ENCODE measurements at regions not wholly inside any gene's neighbourhood (a gene's known extent, or its start where the extent isn't known, plus 50 kb on each side); places are given as distances from the start of the nearest gene placed in this dataset.

DNA sequence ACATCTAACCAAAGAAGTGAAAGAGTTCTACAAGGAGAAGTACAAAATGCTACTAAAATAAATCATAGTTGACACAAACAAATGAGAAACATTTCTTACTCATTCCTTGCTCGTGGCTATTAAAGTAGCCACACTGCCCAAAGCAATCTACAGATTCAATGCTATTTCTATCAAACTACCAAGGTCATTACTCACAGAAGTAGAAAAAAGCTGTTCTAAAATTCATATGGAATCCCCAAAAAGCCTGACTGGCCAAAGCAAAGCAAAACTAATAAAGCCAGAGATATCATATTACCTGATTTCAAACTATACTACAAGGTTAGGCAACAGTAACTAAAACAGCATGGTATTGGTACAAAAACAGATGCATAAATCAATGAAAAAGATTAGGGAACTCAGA, 305.6 kb downstream of the RPAP3 start:
- Histone ChIP-seq H3K27ac (ENCODE audit: low read depth in 2 of 2, low read length in 1 of 2) (no peak overlapping the region), H2AFZ (ENCODE audit: low read depth) (no peak overlapping the region), H3F3A (replicated peaks; ENCODE audit: insufficient read depth) (no peaks in the 10 kb centered on the region), H3K9me2 (no peaks in the 10 kb centered on the region), H3K79me2 (ENCODE audit: insufficient read depth) (no peaks in the 10 kb centered on the region), H3K9ac (no peak overlapping the region), H3K27me3 (ENCODE audit: insufficient read depth) (peaks cover 8% of the 10 kb centered on the region; the same call in 1 of the 2 replicates), H3K36me3 (replicated peaks in 1 of 2; ENCODE audit: control insufficient read depth in 1 of 2, insufficient read depth in 2 of 2, low read length in 1 of 2) (no peaks in the 10 kb centered on the region), H3K4me1 (ENCODE audit: control insufficient read depth in 1 of 2, insufficient read depth in 2 of 2, low read depth in 1 of 2, low read length in 1 of 2) (peaks cover 0 to 3% of the 10 kb centered on the region in 2 experiments; a peak in 1 of 4 replicates), H3K4me3 (ENCODE audit: low read depth in 2 of 2, low read length in 1 of 2) (no peak overlapping the region), H3K4me2 (no peak overlapping the region), H3K9me3 (no peaks in the 10 kb centered on the region), H4K20me1 (ENCODE audit: insufficient read depth) (no peaks in the 10 kb centered on the region)
- ChIA-PET CTCF (no interaction called here), POLR2A (no interaction called here)
- 6% methylated on average over 1 of the region's 1 CpG for WGBS (ENCODE audit: low lambda C conversion rate)
- no peak for DNase-seq
- TF ChIP-seq, protein P1, sequence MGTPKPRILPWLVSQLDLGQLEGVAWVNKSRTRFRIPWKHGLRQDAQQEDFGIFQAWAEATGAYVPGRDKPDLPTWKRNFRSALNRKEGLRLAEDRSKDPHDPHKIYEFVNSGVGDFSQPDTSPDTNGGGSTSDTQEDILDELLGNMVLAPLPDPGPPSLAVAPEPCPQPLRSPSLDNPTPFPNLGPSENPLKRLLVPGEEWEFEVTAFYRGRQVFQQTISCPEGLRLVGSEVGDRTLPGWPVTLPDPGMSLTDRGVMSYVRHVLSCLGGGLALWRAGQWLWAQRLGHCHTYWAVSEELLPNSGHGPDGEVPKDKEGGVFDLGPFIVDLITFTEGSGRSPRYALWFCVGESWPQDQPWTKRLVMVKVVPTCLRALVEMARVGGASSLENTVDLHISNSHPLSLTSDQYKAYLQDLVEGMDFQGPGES (IDR thresholded peaks at IDR 0.05; ENCODE audit: low read depth, low read length): no peak
- TF ChIP-seq SIN3A (IDR thresholded peaks at IDR 0.05; ENCODE audit: borderline replicate concordance, low read depth, low read length) (no peak), TAF1 (IDR thresholded peaks at IDR 0.05; ENCODE audit: borderline replicate concordance, low read depth, low read length) (no peak), RCOR1 (IDR thresholded peaks at IDR 0.05; ENCODE audit: low read length) (no peak), FOSL2 (IDR thresholded peaks at IDR 0.05; ENCODE audit: borderline replicate concordance, low read depth) (no peak), EP300 (IDR thresholded peaks at IDR 0.05; ENCODE audit: borderline replicate concordance in 1 of 2, low read depth in 1 of 2, low read length in 1 of 2) (no peak), RAD21 (IDR thresholded peaks at IDR 0.05; ENCODE audit: low read length) (no peak), SMC3 (IDR thresholded peaks at IDR 0.05; ENCODE audit: low read depth, low read length) (no peak), RFX5 (IDR thresholded peaks at IDR 0.05; ENCODE audit: low read length) (no peak)
- TF ChIP-seq, protein P2, sequence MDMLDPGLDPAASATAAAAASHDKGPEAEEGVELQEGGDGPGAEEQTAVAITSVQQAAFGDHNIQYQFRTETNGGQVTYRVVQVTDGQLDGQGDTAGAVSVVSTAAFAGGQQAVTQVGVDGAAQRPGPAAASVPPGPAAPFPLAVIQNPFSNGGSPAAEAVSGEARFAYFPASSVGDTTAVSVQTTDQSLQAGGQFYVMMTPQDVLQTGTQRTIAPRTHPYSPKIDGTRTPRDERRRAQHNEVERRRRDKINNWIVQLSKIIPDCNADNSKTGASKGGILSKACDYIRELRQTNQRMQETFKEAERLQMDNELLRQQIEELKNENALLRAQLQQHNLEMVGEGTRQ (IDR thresholded peaks at IDR 0.05; ENCODE audit: borderline replicate concordance, low read depth, low read length): no peak
- TF ChIP-seq, protein P3, sequence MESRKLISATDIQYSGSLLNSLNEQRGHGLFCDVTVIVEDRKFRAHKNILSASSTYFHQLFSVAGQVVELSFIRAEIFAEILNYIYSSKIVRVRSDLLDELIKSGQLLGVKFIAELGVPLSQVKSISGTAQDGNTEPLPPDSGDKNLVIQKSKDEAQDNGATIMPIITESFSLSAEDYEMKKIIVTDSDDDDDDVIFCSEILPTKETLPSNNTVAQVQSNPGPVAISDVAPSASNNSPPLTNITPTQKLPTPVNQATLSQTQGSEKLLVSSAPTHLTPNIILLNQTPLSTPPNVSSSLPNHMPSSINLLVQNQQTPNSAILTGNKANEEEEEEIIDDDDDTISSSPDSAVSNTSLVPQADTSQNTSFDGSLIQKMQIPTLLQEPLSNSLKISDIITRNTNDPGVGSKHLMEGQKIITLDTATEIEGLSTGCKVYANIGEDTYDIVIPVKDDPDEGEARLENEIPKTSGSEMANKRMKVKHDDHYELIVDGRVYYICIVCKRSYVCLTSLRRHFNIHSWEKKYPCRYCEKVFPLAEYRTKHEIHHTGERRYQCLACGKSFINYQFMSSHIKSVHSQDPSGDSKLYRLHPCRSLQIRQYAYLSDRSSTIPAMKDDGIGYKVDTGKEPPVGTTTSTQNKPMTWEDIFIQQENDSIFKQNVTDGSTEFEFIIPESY (IDR thresholded peaks at IDR 0.05; ENCODE audit: borderline replicate concordance, low read depth): no peak
- TF ChIP-seq, protein P4, sequence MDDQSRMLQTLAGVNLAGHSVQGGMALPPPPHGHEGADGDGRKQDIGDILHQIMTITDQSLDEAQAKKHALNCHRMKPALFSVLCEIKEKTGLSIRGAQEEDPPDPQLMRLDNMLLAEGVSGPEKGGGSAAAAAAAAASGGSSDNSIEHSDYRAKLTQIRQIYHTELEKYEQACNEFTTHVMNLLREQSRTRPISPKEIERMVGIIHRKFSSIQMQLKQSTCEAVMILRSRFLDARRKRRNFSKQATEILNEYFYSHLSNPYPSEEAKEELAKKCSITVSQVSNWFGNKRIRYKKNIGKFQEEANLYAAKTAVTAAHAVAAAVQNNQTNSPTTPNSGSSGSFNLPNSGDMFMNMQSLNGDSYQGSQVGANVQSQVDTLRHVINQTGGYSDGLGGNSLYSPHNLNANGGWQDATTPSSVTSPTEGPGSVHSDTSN (IDR thresholded peaks at IDR 0.05): no peak

Data from SK-N-SH (cell line).